Panc1 (cell line): ENCODE measurements at regions not wholly inside any gene's neighbourhood (a gene's known extent, or its start where the extent isn't known, plus 50 kb on each side); places are given as distances from the start of the nearest gene placed in this dataset.
"Not testable (repeated sequence)": the region's sequence is repeated elsewhere in the genome, so short reads cannot be mapped to it uniquely, and the experiment has no call there.

ENCODE experiments used
- ATAC-seq: fragments of 200-7000 bp; cut with Tn5 transposase; 2 replicates; pipeline ENCODE4 v1.9.1; 2020; ENCODE audit warnings: mild to moderate bottlenecking, moderate library complexity
- BruUV-seq: library from RNA; stranded (reverse); fragments of 400-500 nt; replicated peaks from 2 replicates; lab custom pipeline; 2021; lab: Mats Ljungman, UMichigan
- CTCF ChIA-PET: fragments of 300-600 bp; sonication (Branson Sonifier 250); formaldehyde crosslinking; loops from one replicate; lab custom pipeline; 2022; ENCODE audit warnings: antibody characterized with exemption; lab: Charles Lee
- POLR2A ChIA-PET: fragments of 300-600 bp; sonication (Branson Sonifier 250); formaldehyde crosslinking; loops from one replicate; lab custom pipeline; 2022; ENCODE audit warnings: antibody characterized with exemption; lab: Charles Lee
- DNase-seq: peaks from one replicate; pipeline ENCODE4 v3.0.0-alpha.2; 2010; ENCODE audit warnings: low read depth, low spot score
- H3K27ac ChIP-seq: 2 replicates; pipeline ENCODE4 v1.5.1; 2011; ENCODE audit warnings: mild to moderate bottlenecking, low read length, inconsistent platforms
- H3K27me3 ChIP-seq: fragments of 200-500 bp; sonication (Bioruptor generic); 2 replicates; pipeline ENCODE4 v1.6.0; 2014; ENCODE audit warnings: low read length, inconsistent platforms; ENCODE audit not compliant: control insufficient read depth, insufficient read depth
- H3K36me3 ChIP-seq: fragments of 200-500 bp; sonication (Bioruptor generic); 2 replicates; pipeline ENCODE4 v1.5.1; 2014; ENCODE audit warnings: inconsistent platforms, mild to moderate bottlenecking, low read length, moderate library complexity; ENCODE audit not compliant: control insufficient read depth, insufficient read depth
- H3K4me1 ChIP-seq: 2 replicates; pipeline ENCODE4 v1.5.1; 2011; ENCODE audit warnings: inconsistent platforms, mild to moderate bottlenecking, low read length, moderate library complexity; ENCODE audit not compliant: control insufficient read depth, insufficient read depth
- H3K4me3 ChIP-seq, 2 experiments: 2 replicates each; pipeline ENCODE4 v1.5.1; 2011 to 2012; ENCODE audit warnings: low read depth in 2 of 2, low read length in 2 of 2, mild to moderate bottlenecking in 2 of 2, inconsistent platforms in 1 of 2, moderate library complexity in 1 of 2
- H3K9me3 ChIP-seq: fragments of 200-500 bp; sonication (Bioruptor generic); 2 replicates; pipeline ENCODE4 v1.5.1; 2014; ENCODE audit warnings: low read depth, mild to moderate bottlenecking, inconsistent platforms, low read length, moderate library complexity; ENCODE audit not compliant: control insufficient read depth, insufficient read depth
- in situ Hi-C: cut with HindIII; loops from 2 replicates; pipeline ENCODE4 v1.10.0; 2016; ENCODE audit warnings: low sequenced_read_pairs, low pct_unique_long_range_greater_than_20kb
- intact Hi-C: fragments of 100-400 bp; cut with micrococcal nuclease; formaldehyde crosslinking; loops from one replicate; pipeline ENCODE4 v1.10.0; 2022; ENCODE audit not compliant: unreplicated experiment

DNA sequence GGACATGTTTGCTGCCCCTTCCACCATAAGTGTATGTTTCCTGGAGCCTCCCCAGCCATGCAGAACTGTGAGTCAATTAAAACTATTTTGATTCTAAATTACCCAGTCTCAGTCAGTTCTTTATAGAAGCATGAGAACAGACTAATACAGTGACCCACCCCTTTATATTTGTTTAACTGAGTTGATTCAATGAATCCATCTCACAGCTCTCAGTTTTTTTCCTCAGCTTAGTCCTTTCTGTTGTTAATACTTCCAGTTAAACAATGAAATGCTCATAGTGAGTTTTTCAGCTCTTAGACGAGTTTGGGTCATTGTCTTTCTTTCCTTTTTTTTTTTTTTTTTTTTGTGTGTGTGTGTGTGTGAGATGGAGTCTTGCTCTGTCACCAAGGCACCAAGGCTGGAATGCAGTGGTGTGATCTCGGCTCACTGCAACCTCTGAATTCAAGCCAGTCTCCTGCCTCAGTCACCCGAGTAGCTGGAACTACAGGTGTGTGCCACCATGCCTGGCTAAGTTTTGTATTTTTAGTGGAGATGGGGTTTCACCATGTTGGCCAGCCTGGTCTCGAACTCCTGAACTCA, 627.4 kb downstream of the SPATA31A7 start:
- H3K36me3 ChIP-seq, in situ Hi-C loops, H3K27me3 ChIP-seq, POLR2A ChIA-PET, H3K9me3 ChIP-seq, H3K27ac ChIP-seq, H3K4me3 ChIP-seq, BruUV-seq, CTCF ChIA-PET, intact Hi-C loops, H3K4me1 ChIP-seq, ATAC-seq, DNase-seq: not testable (repeated sequence)

DNA sequence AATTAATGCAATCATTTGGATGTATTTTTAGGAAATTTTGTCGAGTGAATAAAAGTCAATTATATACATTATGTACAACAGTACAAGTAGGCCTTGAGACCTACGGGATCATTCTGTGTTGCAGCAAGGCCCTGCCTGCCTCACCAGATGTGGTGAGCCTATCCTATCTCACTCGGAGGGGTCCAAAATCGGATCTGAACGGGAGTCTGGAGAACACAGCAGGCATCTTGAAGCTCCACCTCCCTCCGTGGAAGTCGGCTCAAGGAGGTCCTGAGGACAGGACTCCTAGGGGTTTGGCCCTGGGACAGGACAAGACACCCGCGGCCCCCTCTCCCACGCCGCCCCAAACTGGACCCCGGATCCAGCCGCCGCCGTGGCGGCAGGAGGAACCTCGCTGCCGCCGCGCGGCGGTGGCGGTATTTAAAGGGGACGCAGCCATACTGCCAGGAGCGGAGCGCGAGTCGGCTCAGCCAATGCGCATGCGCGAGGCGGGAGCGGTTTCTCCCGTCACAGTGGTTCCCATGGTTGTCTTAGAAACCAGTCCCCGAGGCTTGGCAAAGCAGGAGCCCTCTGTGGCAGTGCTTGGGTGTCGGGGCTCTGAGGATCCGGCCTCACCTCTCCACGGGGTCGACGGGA, 663.9 kb downstream of the SPATA31A7 start:
- DNase-seq, BruUV-seq, H3K4me1 ChIP-seq, CTCF ChIA-PET, H3K4me3 ChIP-seq, H3K36me3 ChIP-seq, H3K9me3 ChIP-seq, POLR2A ChIA-PET, H3K27ac ChIP-seq, in situ Hi-C loops, intact Hi-C loops, H3K27me3 ChIP-seq: not testable (repeated sequence)
- peak; percentile 81 for ATAC-seq

GRCh38 chr9:61854260-61854640, 664.4 kb downstream of the SPATA31A7 start:
- CTCF ChIA-PET, H3K4me3 ChIP-seq, H3K36me3 ChIP-seq, in situ Hi-C loops, H3K4me1 ChIP-seq, H3K9me3 ChIP-seq, POLR2A ChIA-PET, BruUV-seq, H3K27me3 ChIP-seq, intact Hi-C loops, H3K27ac ChIP-seq, DNase-seq, ATAC-seq: not testable (repeated sequence)

DNA sequence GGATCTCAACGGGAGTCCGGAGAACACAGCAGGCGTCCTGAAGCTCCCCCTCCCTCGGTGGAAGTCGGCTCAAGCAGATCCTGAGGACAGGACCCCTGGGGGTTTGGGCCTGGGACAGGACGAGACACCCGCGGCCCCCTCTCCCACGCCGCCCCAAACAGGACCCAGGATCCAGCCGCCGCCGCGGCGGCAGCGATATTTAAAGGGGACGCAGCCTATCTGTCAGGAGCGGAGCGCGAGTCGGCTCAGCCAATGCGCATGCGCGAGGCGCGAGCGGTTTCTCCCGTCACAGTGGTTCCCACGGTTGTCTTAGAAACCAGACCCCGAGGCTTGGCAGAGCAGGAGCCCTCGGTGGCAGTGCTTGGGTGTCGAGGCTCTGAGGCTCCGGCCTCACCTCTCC, 666.4 kb downstream of the SPATA31A7 start:
- H3K4me3 ChIP-seq, H3K27ac ChIP-seq, in situ Hi-C loops, intact Hi-C loops, POLR2A ChIA-PET, BruUV-seq, H3K4me1 ChIP-seq, H3K36me3 ChIP-seq, DNase-seq, CTCF ChIA-PET, H3K9me3 ChIP-seq, H3K27me3 ChIP-seq: not testable (repeated sequence)
- ATAC-seq = peak; percentile 84

GRCh38 chr9:61856858-61857453, 667.1 kb downstream of the SPATA31A7 start:
- H3K4me1 ChIP-seq, intact Hi-C loops, H3K36me3 ChIP-seq, in situ Hi-C loops, ATAC-seq, BruUV-seq, POLR2A ChIA-PET, H3K27ac ChIP-seq, H3K9me3 ChIP-seq, H3K4me3 ChIP-seq, DNase-seq, CTCF ChIA-PET, H3K27me3 ChIP-seq: not testable (repeated sequence)

- POLR2A ChIA-PET, H3K27me3 ChIP-seq, CTCF ChIA-PET, H3K9me3 ChIP-seq, BruUV-seq, H3K36me3 ChIP-seq, H3K27ac ChIP-seq, in situ Hi-C loops, DNase-seq, intact Hi-C loops, H3K4me1 ChIP-seq, H3K4me3 ChIP-seq: not testable (repeated sequence)
- ATAC-seq = peak; percentile 89
Measured at GRCh38 chr9:61857709-61858351, 668.0 kb downstream of the SPATA31A7 start.

DNA sequence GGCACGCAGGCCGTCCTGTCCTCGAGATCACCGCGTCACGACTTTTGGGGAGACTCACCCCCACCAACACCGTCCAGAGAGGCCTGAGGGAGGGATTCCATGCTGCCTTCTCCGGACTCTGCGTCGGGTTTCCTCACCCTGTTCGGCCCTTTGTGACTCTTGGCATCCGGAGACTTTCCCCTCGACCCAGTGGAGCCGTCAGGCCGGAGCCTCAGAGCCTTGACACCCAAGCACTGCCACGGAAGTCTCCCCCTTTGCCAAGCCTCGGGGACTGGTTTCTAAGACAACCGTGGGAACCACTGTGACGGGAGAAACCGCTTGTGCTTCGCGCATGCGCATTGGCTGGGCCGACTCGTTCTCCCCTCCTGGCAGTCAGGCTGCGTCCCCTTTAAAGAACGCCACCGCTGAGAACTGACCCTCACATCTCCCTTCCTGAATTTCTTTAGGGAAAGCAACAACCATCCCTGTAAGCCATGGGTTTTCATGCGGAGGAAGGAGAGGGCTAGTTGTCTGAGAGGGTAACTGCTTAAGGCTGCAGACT, 672.7 kb downstream of the SPATA31A7 start:
- H3K4me1 ChIP-seq, in situ Hi-C loops, CTCF ChIA-PET, H3K9me3 ChIP-seq, intact Hi-C loops, POLR2A ChIA-PET, H3K27me3 ChIP-seq, H3K27ac ChIP-seq, DNase-seq, H3K36me3 ChIP-seq, BruUV-seq, H3K4me3 ChIP-seq: not testable (repeated sequence)
- 0 out of 2 replicates have a peak, but pooled peaks have one; percentile 62 for ATAC-seq
